SU-DHL-6 (cell line): ENCODE measurements at regions not wholly inside any gene's neighbourhood (a gene's known extent, or its start where the extent isn't known, plus 50 kb on each side); places are given as distances from the start of the nearest gene placed in this dataset.

ENCODE experiments used
- EZH2phosphoT487 ChIP-seq: fragments of 200-600 bp; sonication (generic), shearing (Covaris generic); conservative IDR thresholded peaks from 2 replicates; pipeline ENCODE4 v1.6.1; 2018; ENCODE audit warnings: mild to moderate bottlenecking, antibody characterized with exemption, low read length, moderate library complexity, mixed read lengths
- TF ChIP-seq, protein P1 (sequence below): fragments of 200-600 bp; sonication (generic); IDR thresholded peaks from one replicate; pipeline ENCODE4 v1.5.1; 2017; ENCODE audit warnings: antibody characterized with exemption, mild to moderate bottlenecking, low read length, moderate library complexity; ENCODE audit not compliant: insufficient read depth, poor library complexity, severe bottlenecking

DNA sequence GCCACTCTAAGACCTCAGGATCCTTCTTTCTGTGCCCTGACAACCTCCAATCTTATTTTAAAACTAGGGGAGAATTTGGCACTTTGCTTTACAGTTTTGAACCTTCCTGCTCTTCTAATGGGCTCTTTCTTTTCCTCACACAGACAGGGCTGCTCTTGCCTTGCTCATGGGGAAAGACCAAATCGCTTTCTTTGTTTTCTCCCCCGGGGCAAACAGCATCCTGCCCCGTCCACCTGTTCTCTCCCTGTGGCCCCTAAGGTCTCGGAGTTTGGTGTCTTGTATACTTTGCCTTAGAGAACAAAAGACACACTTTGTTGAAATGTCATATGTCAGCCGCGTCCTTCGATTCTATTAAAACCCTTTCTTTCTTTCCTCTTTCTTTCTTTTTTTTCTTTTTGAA, 306.7 kb upstream of the SALL1 start:
- TF ChIP-seq, protein P1, sequence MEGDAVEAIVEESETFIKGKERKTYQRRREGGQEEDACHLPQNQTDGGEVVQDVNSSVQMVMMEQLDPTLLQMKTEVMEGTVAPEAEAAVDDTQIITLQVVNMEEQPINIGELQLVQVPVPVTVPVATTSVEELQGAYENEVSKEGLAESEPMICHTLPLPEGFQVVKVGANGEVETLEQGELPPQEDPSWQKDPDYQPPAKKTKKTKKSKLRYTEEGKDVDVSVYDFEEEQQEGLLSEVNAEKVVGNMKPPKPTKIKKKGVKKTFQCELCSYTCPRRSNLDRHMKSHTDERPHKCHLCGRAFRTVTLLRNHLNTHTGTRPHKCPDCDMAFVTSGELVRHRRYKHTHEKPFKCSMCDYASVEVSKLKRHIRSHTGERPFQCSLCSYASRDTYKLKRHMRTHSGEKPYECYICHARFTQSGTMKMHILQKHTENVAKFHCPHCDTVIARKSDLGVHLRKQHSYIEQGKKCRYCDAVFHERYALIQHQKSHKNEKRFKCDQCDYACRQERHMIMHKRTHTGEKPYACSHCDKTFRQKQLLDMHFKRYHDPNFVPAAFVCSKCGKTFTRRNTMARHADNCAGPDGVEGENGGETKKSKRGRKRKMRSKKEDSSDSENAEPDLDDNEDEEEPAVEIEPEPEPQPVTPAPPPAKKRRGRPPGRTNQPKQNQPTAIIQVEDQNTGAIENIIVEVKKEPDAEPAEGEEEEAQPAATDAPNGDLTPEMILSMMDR: no peak
- no peak for TF ChIP-seq EZH2phosphoT487
